GM18520 (cell line): ENCODE measurements at regions not wholly inside any gene's neighbourhood (a gene's known extent, or its start where the extent isn't known, plus 50 kb on each side); places are given as distances from the start of the nearest gene placed in this dataset.

Source experiments
- ATAC-seq: cut with Tn5 transposase; IDR thresholded peaks from one replicate; pipeline ENCODE4 v1.9.1; 2021; ENCODE audit not compliant: unreplicated experiment

DNA sequence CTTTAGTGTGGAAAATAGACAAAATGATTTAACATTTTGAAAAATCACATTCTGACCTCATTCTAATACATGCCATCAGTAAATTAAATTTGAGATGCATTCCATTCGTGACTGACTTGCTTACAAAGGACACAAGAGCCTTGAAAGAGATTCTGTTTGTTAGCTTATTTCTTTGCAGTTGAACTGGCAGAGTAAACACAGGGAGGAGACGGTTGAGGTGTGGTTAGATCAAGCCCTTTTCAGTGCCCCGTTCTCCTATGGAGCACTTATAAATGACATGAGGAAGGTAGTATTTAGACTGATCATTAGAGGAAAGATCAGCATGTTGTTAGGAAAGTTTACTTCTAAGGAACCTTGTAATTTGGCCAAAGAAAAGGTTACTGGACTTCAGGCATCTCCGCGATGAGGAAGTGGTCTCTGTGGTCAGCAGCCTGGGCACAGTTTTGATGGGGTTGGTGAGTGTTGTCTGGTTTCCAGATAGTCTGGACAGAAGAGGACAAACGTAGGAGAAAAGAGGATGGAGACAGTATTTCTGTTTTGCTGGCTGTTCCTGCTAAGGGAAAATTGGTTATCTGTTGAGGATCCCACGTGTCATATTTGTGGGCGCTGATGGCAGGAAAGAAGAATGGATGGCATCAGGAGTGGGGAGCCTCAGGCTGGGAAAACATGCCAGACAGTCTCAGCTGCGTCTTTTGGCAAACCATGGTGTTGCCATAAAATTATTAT lies 328.9 kb upstream of the TBL1XR1 start:
- ATAC-seq = no peak

DNA sequence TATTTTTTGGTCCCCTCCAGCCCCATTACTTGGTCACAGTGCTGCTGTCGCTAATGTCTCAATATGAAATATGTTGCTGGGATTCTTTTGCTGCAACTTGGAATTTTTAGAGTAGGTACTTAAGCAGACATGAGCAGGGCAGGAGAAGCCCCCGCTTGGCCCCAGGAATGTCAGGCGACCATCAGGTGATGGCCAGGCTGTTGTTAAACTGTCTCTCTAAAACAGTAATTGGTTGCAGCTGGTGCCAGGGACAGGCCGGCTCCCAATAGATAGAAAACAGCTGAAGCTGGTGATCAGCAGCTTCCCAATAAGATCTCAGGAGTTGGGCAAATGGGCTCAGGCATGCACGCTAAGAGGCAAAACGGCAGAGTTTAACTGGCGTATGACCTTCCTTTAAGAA lies 329.9 kb upstream of the TBL1XR1 start:
- no peak for ATAC-seq

DNA sequence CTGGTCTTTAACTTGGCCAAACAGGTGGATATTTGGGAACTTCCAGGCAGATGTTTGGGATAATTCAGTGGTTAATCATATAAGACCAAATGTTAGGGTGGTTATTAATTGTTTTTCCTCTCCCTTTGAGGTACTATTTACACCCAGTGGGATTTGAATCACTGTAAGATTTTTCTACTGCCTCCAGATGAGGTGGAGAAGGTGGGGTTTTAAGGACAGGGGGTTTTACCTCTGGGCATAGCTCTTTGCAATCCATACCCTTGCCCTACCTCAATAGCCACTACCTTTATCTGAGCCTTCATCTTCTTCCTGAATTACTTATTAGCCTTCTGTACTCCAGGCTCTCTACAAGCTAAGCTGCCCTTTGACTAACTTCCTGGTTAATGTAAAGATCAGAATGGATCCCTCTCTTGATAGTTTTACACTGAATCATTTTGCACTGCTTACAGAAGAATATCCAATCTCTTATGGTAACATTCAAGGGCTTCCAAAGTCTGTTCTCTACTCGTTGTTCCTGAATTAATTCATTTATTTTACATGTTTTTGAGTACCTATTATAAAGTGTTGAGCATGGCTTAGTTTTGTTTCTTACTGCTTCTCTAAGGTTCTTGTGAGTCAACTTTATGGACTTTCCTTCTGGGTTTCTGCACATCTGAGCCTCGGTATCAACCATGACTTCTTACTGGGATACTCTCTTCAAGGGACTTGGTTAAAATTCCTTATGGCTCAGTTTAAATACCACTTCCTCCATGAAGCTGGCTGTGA lies 331.2 kb upstream of the TBL1XR1 start:
- no peak for ATAC-seq

DNA sequence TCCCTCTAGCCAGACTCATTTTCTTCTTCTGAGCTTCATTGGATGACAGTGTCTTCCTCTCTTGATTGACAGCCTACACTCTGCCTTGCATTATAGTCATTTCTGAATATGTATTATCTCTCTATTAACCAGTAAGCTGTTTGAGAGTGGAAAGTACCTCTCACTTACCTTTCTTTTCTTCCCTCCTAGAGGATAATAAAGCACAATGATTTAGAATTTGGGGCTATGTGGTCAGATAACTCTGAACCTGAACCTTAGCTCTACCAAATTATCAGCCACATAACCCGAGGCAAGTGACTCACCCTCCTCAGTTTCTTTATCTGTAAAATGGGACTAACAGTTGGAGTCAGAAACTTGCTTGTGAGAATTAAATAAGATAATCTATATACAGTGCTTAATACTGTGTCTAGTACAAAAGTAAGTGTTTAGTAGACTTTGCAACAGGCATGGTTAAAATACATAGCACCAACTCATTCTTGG lies 331.8 kb upstream of the TBL1XR1 start:
- ATAC-seq = no peak

DNA sequence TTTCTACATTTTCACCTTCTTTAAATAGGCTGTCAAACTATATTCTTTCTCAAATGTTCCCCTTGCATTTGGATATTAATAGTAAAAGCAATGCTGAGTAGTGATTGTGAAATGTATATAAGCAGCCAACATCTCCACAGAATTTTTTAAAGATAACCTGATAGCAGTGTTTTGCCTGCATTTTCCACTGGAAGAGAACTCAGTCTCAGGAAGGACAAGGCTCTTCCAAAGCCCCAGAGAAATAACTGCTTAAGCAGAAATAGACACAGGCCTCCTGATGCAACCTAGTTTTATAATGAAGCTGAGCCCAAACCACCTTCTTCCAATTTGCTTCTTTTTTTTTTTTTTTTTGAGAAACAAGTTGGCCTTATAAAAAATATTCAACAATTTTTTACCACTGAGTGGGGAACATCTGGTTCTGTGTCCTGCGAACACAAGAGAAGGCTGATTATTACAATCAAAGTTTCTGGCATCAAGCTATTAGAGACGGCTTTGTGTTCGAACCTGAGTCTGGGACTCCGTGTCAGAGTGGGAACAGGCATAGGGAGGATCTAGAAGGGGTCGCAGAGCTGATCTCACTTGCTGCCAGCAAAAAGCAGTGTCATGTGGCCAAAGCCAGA lies 332.5 kb upstream of the TBL1XR1 start:
- ATAC-seq = no peak

DNA sequence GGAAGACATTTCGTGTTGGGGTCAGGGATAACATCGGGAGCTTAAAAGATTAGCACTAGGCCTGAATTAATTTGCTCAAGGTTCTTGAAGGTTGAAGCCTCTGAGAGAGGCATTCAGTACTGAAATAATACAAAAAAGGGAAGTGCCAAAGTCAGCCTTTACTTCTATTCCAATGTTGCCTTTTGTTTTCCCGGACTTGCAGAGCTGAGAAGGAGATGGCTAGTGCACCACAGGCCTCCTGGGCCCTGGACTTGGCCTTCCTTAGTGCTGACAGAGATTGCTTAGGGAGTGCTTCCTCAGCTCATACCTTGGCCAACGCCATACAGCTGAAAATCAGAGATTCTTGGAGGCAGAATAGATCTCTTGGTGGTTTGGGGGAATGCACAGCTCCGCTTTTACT lies 333.6 kb upstream of the TBL1XR1 start:
- ATAC-seq = no peak

DNA sequence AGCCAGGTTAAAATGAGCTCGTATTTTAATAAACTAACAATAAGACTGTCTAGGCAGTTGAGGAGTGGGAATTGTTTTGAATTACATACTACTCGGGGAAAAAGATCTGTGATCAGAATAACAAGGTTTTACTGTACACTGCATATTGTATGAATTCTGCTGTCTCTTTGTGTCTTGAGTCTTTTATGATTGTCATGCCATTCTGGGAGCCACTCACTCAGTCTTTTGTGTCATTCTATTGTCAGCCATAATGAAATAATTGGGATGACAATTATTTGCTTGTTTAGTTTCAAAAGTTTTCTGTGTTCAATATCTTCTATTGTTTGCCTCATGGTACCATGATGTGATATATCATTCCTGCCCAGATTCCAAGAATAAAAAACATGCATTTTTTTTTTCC lies 339.6 kb upstream of the TBL1XR1 start:
- ATAC-seq = no peak

DNA sequence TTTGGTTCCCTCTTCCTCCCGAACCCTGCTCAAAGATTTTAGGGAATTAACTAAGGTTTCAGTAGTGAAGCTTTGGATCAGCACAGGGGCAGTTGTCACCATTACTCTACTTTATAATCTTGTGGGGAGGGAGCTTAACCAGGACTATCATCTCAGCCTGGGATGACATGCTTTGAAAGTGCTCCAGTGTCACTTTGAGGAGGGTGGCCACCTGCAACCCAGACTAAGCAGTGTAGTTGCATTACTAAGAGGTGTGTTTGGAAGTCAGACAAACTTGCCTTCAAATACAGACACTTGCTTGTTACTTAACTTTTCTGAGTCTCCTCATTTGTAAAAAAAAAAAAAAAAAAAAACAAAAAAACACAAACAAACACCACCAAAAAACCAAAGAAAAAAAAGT lies 340.3 kb upstream of the TBL1XR1 start:
- ATAC-seq = no peak

DNA sequence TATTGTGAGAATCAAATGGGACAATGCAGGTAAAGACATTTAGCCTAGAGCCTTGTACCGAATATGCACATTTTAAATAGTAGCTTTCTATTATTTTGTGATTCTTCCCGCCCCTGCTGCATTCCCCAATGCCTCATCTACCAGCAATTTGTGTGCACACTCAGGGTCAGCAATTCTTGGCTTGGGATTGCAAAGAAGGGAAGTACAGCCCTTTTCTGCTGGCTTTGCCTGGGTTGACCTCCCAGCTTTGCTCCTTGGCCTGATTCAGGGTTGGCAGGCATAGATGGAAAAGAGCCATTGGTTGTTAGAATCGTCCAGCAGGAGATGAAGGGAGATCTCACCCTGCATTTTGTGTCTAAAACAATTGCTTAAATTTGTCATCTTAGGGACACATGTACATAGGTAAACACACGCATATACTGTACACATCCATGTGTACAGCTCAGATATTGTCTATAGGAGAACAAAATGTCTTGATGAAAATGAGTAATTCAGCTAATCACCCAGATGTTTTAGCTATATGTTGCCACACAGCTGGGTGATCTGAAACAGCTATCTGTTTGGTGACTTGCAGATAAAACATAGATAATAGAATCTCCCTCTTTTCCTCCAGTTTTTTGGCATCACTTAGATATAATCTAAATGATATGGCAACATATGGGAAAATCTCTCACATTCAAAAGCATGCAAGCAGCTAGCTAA lies 340.9 kb upstream of the TBL1XR1 start:
- ATAC-seq = no peak

DNA sequence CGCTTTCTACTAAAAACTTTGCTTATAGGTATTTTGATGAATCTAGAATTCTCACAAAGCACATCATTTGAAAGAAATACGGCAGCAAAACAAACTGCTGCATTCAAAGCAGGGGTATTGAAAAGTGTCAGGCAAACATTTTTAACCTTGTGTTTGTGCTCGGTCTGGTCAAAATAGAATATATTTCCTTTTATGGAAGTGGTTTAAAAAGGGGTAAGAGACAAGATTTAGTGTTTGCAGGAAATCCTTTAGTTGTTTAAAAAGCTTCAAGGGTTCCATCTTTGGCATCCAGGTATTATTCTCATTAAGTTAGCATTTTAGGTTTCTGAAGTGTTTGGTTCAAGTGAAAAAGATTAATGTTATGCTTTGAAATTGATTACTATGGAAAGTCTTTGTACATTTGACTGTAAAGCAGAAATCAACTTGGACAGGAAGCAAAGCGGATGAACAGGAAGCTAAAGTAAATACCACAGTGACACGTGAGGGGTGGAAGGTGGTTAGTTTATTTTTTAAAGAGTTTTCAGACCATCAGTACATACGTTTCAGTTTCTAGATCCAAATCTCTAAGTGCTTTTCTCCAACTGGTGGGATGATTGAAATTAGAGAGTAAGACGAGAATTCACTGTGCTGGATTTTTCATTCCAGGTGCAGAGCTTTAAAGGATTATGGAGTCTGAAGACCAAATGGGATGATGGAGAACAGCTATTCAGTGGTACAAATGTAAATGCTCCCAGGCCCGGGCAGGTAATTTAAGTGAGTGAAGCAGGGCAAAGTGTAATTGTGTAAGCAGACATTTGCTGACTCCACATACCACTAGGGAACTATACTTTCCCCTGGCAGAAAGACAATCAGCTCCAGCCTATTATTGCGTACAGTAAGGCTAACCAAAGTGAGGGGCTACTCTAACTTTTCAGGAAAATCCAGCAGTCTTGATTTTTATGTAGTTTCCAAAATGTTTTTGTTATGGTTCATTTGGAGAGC lies 341.8 kb upstream of the TBL1XR1 start:
- ATAC-seq = peak; percentile 72

DNA sequence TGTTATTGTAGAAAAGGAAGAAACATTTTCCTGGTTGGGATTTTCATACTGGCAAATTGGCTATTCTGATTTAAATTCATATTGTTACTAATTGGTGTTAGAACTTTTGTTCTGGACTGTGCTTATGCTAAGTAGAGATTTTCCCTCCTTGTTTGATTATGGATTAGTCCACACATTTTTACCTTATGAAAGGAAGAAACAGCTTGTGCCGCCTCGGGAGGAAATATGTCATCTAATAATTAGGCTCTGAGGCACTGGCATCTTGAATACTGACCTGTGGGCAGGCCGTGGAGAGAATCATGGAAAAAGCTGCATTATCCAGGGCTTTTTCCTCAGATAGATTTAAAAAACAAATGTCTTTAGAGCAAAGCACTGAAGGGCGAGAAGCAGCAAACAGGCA lies 344.3 kb upstream of the TBL1XR1 start:
- ATAC-seq = no peak

DNA sequence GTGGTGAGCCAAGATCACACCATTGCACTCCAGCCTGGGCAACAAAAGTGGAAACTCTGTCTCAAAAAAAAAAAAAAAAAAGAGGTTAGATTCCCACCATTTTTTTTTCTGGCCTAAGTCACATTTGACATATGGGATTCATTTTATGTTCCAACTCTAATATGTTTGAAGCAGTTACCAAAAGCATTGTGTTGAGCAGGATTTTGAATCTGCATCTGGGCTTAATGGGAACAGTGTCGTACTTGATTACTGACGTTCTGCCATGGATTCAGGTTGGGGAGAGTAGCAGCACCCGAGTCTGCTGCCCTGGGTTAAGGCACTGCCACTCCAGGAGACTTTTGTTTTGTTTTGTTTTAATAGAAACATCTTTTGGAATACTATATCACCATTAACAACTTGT lies 348.7 kb upstream of the TBL1XR1 start:
- ATAC-seq = no peak

DNA sequence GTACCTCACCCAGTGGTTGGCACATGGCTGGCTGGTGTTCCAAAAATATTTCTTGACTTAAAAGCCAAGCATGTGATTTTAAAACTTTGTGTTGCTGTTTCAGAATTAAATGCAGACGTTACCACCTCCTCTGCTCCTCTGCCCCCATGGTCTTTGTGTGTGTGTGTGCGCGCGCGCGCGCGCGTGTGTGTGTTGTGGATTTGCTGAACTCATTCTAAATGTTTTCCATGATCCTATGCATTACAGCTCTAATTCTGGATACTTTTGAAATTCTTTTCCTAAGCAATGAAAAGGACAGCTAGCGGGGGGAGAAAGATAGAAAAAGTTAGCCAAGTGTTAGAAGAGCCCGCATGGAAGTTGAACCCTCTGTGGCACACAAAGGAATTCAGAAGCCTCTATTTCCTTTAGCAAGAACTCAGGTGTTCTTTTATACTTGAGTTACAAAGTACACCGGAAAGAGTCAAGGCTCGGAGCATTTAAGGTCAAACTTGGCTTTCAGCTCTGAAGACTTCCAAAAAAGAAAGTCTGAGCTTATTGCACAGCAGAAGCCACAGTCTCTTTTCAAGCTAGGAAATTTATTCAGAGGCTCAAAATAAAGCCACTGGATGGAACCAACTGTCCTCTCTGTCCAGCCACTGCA lies 350.5 kb upstream of the TBL1XR1 start:
- no peak for ATAC-seq

DNA sequence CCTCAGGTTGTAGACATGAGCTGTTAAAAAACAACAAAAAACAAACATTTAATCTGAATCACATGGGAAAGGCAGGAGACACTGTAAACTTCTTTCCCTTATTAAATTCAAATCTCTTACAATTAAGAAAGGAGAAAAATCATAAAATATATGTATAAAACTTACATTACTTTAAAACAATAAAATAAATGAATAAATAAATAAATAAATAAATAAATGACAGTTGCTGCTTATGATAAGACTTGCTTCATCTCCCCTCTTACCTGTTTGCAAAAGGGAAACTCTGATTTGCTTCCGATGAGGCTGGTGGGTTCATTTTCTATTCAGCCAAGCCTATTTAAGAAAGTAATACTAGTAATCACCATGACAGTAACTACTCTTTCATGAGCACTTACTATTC lies 353.4 kb upstream of the TBL1XR1 start:
- no peak for ATAC-seq

DNA sequence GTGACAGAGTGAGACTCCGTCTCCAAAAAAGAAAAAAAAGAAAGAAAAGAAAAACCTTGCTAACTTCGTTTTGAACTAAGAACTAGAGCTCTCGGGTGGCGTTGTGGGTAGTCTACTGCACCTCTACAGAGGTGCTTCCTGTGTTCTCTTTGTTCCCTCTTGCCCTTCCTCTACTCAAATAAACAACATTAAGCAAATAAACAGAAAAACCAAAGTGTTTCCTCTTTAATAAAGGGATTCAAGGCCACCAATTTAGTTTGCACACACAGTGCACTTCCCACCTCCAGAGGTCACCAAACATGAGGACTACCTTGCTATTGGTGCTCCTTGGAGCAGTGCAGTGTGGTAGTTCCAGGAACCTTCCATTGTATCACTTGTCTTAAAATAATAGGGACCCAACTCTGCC lies 354.2 kb upstream of the TBL1XR1 start:
- ATAC-seq = no peak

DNA sequence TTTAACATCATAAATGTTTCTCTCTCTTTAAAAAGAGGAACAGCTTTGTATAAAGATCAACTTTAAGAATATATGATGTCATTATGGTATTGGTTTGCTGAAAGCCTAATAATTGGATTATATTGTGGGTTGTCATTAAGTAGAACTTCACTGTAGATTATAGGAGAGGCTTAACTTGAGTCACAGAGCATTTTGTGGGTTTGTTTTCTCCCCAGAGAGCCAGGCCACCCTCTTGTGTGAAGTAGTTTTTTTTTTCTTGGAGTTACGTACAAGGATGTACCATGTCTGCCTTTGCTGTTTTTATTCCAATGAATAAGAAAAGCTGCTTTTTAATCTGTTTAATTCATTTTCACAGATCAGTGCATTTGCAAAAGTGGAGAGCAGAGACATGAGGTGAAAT lies 354.8 kb upstream of the TBL1XR1 start:
- ATAC-seq = no peak

DNA sequence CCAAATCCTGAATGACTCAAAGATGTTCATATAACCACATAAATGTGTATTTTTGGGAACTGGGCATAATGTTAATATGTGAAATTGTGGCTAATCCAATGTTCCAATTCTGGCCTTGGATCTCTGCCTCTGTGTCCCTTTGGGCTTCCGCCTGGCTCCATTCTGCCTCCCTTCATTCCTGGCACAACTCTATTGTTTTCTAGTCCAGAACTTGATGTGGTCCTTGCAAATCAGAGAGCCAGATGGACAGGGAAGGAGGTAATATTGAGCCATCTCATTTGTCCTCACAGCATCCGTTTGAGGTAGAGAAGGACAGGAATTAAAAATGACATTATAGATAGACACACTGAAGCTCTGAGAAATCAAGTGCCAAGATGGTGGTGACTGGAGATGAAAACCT lies 355.7 kb upstream of the TBL1XR1 start:
- ATAC-seq = no peak

DNA sequence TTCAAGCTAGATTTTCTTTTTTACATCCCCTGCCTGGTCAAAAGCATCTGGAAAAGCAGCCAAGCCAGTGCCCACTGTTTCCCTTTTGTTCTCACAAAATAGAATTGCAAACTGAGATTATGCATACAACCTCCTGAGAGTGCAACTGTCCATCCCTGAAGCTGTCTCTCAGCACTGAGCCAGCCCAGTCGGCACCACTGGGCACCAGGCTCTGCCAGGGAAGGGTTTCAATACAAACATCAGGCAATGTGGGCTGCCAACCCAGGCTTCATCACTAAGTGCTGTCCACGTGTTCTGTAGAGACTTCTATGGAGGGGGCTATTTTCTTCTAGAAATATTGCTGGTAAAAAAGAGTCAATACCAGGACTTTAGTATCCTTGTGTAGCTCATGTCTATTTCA lies 356.3 kb upstream of the TBL1XR1 start:
- no peak for ATAC-seq

DNA sequence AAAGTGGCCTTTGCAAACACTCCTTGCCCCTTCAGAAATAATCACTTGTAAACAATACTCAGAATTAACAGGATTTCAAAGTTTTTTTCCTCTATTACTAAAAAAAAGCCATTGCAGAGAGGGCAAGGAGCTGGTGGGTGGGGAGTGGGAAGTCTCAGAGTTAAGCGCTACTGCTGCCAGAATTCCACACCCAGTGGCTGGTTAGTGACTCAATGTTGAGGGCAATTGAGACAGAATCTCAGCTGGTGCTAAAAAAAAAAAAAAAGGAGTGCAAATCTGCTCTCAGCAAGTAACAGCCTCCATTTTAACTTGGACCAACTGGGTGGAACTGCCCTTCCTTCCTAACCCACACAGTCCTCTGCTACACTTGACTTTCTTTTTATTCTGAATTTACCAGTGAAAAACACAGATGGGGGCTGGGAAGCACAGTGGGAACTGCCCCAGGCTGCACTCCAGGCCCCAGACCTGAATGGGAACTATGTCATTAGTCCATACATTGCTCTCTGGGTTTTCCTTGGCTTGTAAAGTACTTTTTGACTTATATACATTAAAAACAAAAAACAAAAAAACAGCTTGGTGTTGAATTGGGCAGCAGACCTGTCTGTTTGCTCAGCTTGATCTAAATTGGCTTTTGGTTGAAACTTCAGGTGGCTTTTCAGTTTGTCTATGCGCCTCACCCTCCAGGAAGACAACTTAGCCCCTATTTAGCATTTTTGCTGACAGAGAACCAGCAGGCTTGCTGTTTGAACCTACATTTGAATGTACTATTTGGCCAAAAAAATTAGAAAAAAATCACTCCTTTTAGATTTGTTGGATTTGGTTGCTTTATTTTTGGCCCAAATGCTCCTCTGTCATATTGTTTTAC lies 357.8 kb upstream of the TBL1XR1 start:
- ATAC-seq = no peak
